Peyer's patch (tissue), 4 donors: ENCODE measurements at regions not wholly inside any gene's neighbourhood (a gene's known extent, or its start where the extent isn't known, plus 50 kb on each side); places are given as distances from the start of the nearest gene placed in this dataset.

Experiments used
- CTCF ChIP-seq, 6 experiments: fragments of 450-650 bp in 4 of 6; fragments of 200-600 bp in 2 of 6; sonication (generic) in 1 of 6; IDR thresholded peaks; one replicate each; pipeline ENCODE4 v1.5.1; 2017 to 2019; ENCODE audit warnings: antibody characterized with exemption in 6 of 6, mild to moderate bottlenecking in 3 of 6, moderate library complexity in 1 of 6
- POLR2A ChIP-seq, 2 donors: fragments of 450-650 bp; IDR thresholded peaks; one replicate each; pipeline ENCODE4 v1.5.1; 2017; ENCODE audit warnings: antibody characterized with exemption in 2 of 2, mild to moderate bottlenecking in 2 of 2, moderate library complexity in 2 of 2

- no peak for TF ChIP-seq CTCF (IDR thresholded peaks at IDR 0.05)
- no peak for TF ChIP-seq POLR2A (IDR thresholded peaks at IDR 0.05)
Measured at GRCh38 chr2:106278112-106278876, 84.2 kb upstream of the UXS1 start.
